GM12873 (cell line): ENCODE measurements at regions not wholly inside any gene's neighbourhood (a gene's known extent, or its start where the extent isn't known, plus 50 kb on each side); places are given as distances from the start of the nearest gene placed in this dataset.

Experiments
- CTCF ChIP-seq: IDR thresholded peaks from 2 replicates; pipeline ENCODE4 v1.5.1; 2012; ENCODE audit warnings: low read depth, mild to moderate bottlenecking, moderate library complexity, low read length, control low read depth; ENCODE audit not compliant: insufficient read depth; ENCODE audit errors: missing control alignments

GRCh38 chr2:128577141-128577930 lies 258.7 kb upstream of the HS6ST1 start:
- TF ChIP-seq CTCF = no peak

- no peak for TF ChIP-seq CTCF
Measured at GRCh38 chr2:128578406-128579390, 260.0 kb upstream of the HS6ST1 start.

DNA sequence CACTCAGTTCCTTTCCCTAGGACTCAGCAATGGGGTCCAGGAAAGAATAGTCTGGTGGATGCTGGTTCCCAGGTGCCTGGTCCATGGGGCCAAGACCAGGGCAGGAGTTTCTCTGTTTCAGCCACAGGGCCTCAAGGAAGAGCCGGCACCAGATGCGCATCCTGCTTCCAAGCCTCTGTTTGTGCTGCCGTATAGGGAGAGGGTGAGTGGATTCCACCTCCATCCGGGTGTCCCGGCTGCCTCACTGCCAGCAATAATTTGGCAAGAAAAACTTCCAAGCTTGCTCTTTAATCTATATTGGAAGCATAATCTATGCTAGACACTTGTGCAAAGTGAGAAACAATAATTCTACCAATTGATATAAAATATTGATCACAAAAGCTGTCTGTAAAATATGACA lies 261.2 kb upstream of the HS6ST1 start:
- TF ChIP-seq CTCF = no peak

- TF ChIP-seq CTCF = no peak
Measured at GRCh38 chr2:128580988-128581848, 262.6 kb upstream of the HS6ST1 start.

DNA sequence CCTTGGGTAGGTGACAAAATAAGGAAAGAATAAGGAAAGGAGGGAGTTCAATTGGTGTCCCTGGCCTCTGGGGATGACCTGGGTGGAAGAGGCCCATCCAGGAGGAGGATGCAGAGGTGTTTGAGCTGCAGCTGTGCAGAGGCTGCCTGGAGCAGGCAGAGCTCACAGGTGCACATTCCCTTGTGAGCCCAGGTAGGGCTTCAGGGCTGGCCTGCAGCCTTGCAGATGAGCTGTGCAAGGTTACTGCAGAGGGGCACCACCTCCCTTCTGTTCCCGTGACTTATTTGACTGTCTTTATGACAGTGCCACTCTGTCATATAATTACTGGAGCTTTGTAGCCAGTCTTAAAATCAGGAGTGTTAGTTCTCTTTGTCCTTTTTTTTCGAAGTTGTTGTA lies 263.2 kb upstream of the HS6ST1 start:
- no peak for TF ChIP-seq CTCF

DNA sequence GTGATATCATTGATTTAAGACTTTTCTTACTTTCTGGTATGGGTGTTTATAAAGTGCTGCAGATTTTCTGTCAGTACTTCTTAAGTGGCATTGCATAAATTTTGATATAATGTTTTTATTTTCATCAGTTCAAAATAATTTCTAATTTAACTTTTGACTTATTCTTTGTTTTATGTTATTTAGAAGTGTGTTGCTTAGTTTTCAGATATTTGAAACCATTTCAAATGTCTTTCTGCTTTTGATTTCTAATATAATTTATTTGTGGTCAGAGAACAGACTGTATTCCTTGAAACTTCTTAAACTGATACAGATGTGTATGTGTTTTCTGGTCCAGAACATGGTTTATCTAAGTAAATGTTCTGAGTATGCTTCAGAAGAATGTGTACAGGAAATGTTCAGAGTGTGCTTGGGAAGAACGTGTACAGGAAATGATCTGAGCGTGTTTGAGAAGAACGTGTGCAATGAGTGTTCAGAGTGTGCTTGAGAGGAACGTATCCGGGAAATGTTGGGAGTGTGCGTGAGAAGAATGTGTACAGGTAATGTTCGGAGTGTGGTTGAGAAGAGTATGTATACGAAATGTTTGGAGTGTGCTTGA lies 265.7 kb upstream of the HS6ST1 start:
- no peak for TF ChIP-seq CTCF
